Tibial nerve (tissue), 4 donors: ENCODE measurements at regions not wholly inside any gene's neighbourhood (a gene's known extent, or its start where the extent isn't known, plus 50 kb on each side); places are given as distances from the start of the nearest gene placed in this dataset.

Source experiments
- DNase-seq, 2 donors: peaks; one replicate each; pipeline ENCODE4 v3.0.0-alpha.2; 2019; ENCODE audit warnings: low spot score in 2 of 2
- H3K27ac ChIP-seq, 4 donors: fragments of 200-600 bp; sonication (generic) in 3 of 4; one replicate each; pipeline ENCODE4 v1.5.1; 2017 to 2019; ENCODE audit warnings: mild to moderate bottlenecking in 1 of 4
- H3K27me3 ChIP-seq, 2 donors: fragments of 200-600 bp; sonication (generic) in 1 of 2; one replicate each; pipeline versions ENCODE4 v1.5.1 to v1.6.0; 2017 to 2019
- H3K36me3 ChIP-seq, 3 donors: fragments of 200-600 bp; sonication (generic); one replicate each; pipeline ENCODE4 v1.5.1; 2018 to 2019
- H3K4me1 ChIP-seq, 4 donors: fragments of 200-600 bp; sonication (generic) in 3 of 4; one replicate each; pipeline ENCODE4 v1.5.1; 2017 to 2019
- H3K4me3 ChIP-seq, 4 donors: fragments of 200-600 bp; sonication (generic) in 3 of 4; one replicate each; pipeline ENCODE4 v1.5.1; 2017 to 2019; ENCODE audit warnings: mild to moderate bottlenecking in 1 of 4, moderate library complexity in 1 of 4
- H3K9me3 ChIP-seq, 4 donors: fragments of 200-600 bp; sonication (generic) in 3 of 4; one replicate each; pipeline ENCODE4 v1.5.1; 2017 to 2019
- EP300 ChIP-seq, 2 donors: sonication (generic); formaldehyde crosslinking; IDR thresholded peaks; one replicate each; pipeline ENCODE4 v1.6.1; 2017; ENCODE audit warnings: antibody characterized with exemption in 2 of 2, mild to moderate bottlenecking in 1 of 2
- POLR2A ChIP-seq, 2 donors: fragments of 450-650 bp; IDR thresholded peaks; one replicate each; pipeline ENCODE4 v1.6.1; 2017; ENCODE audit warnings: antibody characterized with exemption in 2 of 2, mild to moderate bottlenecking in 2 of 2, moderate library complexity in 2 of 2
- WGBS, 2 donors: methylation state at CpG; one replicate each; pipeline ENCODE4 v1.1.5; 2018; 5-methylcytosine and 5-hydroxymethylcytosine counted together
- TF ChIP-seq, protein P1 (sequence below), 5 experiments: fragments of 200-600 bp in 3 of 5; fragments of 450-650 bp in 2 of 5; sonication (generic) in 3 of 5; IDR thresholded peaks; one replicate each; pipeline ENCODE4 v1.5.1; 2016 to 2019; ENCODE audit warnings: antibody characterized with exemption in 5 of 5, mild to moderate bottlenecking in 3 of 5, moderate library complexity in 2 of 5

- no peaks in the 10 kb centered on the region for H3K4me1 ChIP-seq
- no peak overlapping the region for H3K27ac ChIP-seq
- no peak overlapping the region for H3K4me3 ChIP-seq
- H3K27me3 ChIP-seq, result no peaks in the 10 kb centered on the region
- no peaks in the 10 kb centered on the region for H3K36me3 ChIP-seq
- no peaks in the 10 kb centered on the region for H3K9me3 ChIP-seq
- DNase-seq, result no peak
- TF ChIP-seq, protein P1, sequence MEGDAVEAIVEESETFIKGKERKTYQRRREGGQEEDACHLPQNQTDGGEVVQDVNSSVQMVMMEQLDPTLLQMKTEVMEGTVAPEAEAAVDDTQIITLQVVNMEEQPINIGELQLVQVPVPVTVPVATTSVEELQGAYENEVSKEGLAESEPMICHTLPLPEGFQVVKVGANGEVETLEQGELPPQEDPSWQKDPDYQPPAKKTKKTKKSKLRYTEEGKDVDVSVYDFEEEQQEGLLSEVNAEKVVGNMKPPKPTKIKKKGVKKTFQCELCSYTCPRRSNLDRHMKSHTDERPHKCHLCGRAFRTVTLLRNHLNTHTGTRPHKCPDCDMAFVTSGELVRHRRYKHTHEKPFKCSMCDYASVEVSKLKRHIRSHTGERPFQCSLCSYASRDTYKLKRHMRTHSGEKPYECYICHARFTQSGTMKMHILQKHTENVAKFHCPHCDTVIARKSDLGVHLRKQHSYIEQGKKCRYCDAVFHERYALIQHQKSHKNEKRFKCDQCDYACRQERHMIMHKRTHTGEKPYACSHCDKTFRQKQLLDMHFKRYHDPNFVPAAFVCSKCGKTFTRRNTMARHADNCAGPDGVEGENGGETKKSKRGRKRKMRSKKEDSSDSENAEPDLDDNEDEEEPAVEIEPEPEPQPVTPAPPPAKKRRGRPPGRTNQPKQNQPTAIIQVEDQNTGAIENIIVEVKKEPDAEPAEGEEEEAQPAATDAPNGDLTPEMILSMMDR (IDR thresholded peaks at IDR 0.05), result no peak
- TF ChIP-seq EP300 (IDR thresholded peaks at IDR 0.05), result no peak
- no peak for TF ChIP-seq POLR2A (IDR thresholded peaks at IDR 0.05)
These were observed 371.0 kb downstream of the JRKL start for GRCh38 chr11:96760815-96761214.

DNA sequence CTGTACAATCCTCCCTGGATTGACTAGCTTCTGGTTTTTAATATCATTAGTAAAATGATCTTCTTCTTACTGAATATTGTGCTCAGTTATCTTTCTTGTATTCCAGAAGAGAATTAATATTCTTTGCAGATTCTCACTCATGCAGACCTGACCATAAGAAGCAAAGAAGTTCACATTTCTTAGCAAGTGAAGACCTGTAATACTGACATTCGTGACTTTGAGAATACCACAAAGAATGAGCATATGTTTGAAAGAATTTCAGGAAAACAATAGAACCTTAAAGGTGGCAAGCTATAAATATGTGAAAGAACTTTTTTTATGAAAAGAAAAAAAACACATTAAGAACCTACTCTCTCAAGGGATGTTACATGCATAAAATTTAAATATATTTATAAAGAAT is 371.6 kb downstream of the JRKL start:
- no peaks in the 10 kb centered on the region for H3K27me3 ChIP-seq
- no peak overlapping the region for H3K27ac ChIP-seq
- H3K36me3 ChIP-seq, result no peaks in the 10 kb centered on the region
- H3K4me3 ChIP-seq, result no peak overlapping the region
- H3K9me3 ChIP-seq, result no peaks in the 10 kb centered on the region
- WGBS, 2 donors, result 76 to 79% methylated on average over 1 of the region's 1 CpG
- TF ChIP-seq EP300 (IDR thresholded peaks at IDR 0.05) (no peak), POLR2A (IDR thresholded peaks at IDR 0.05) (no peak)
- TF ChIP-seq, protein P1 (IDR thresholded peaks at IDR 0.05), result no peak
- no peaks in the 10 kb centered on the region for H3K4me1 ChIP-seq
- no peak for DNase-seq

DNA sequence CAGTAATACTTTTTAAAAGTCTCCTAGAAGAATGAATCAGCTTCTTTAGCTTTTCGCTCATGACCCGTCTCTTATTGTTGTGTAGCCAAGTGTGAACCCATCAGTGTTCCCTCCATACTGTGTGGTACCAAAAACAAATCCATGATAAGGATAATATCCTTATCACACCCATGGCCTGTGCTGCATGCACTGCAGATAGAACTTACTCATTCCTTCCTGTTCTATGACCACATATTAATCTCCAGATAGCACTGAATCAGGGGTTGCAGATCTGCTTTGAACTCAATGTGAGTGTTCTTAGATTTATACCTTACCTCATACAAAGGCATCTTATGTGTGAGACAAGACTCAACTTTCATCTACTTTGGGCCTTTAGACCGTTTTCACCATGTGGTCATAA is 373.4 kb downstream of the JRKL start:
- Histone ChIP-seq H3K36me3 (no peaks in the 10 kb centered on the region), H3K4me1 (no peaks in the 10 kb centered on the region), H3K27me3 (no peaks in the 10 kb centered on the region), H3K27ac (no peak overlapping the region), H3K9me3 (no peaks in the 10 kb centered on the region), H3K4me3 (no peak overlapping the region)
- no peak for DNase-seq
- TF ChIP-seq EP300 (IDR thresholded peaks at IDR 0.05) (no peak), POLR2A (IDR thresholded peaks at IDR 0.05) (no peak)
- TF ChIP-seq, protein P1 (IDR thresholded peaks at IDR 0.05), result no peak
- WGBS, 2 donors, result 88 to 90% methylated on average over 3 of the region's 3 CpGs

DNA sequence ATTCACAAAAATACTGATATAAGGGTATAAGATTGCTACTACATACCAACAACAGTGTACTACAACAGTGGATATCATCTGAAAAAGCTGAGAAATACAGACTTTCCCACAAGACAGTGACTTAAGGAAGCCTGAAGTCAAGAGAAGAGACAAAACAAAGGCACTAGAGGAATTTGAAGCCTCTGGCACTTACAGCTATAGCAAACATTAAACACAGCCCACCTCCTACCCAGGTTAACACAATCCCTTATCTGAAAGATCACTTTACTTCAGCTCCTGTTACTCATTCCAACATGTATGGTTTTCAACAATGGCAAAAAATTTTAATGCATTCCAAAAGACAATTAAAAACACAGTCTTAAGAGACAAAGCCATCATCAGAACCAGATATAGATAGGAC is 388.5 kb downstream of the JRKL start:
- no peaks in the 10 kb centered on the region for H3K9me3 ChIP-seq
- H3K4me1 ChIP-seq, result no peaks in the 10 kb centered on the region
- H3K4me3 ChIP-seq, result no peak overlapping the region
- no peak for DNase-seq
- H3K27me3 ChIP-seq, result no peaks in the 10 kb centered on the region
- no peak for TF ChIP-seq POLR2A (IDR thresholded peaks at IDR 0.05)
- TF ChIP-seq, protein P1 (IDR thresholded peaks at IDR 0.05), result no peak
- no peak for TF ChIP-seq EP300 (IDR thresholded peaks at IDR 0.05)
- H3K27ac ChIP-seq, result no peak overlapping the region
- H3K36me3 ChIP-seq, result no peaks in the 10 kb centered on the region

DNA sequence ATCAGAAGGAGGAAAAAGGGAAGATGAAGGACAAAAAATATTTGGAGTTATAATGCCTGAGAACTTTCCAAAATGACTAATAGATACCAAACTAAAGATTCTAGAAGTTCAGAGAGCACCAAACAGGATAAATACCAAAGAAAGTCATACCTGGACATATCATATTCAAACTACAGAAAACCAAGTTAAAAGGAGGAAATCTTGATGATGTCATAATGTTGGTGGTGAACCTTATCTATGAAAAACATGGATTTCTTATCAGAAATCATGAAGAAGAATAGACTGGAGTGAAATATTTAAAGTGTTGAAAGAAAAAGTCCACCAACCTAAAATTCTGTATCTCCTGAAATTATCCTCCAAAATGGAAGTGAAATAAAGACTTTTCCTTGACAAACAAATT is 389.2 kb downstream of the JRKL start:
- no peak overlapping the region for H3K27ac ChIP-seq
- H3K4me3 ChIP-seq, result no peak overlapping the region
- no peak for DNase-seq
- no peaks in the 10 kb centered on the region for H3K9me3 ChIP-seq
- TF ChIP-seq EP300 (IDR thresholded peaks at IDR 0.05) (no peak), POLR2A (IDR thresholded peaks at IDR 0.05) (no peak)
- TF ChIP-seq, protein P1 (IDR thresholded peaks at IDR 0.05), result no peak
- H3K36me3 ChIP-seq, result no peaks in the 10 kb centered on the region
- no peaks in the 10 kb centered on the region for H3K27me3 ChIP-seq
- H3K4me1 ChIP-seq, result no peaks in the 10 kb centered on the region
